ENCODE measurements at regions not wholly inside any gene's neighbourhood (a gene's known extent, or its start where the extent isn't known, plus 50 kb on each side); places are given as distances from the start of the nearest gene placed in this dataset.

DNA sequence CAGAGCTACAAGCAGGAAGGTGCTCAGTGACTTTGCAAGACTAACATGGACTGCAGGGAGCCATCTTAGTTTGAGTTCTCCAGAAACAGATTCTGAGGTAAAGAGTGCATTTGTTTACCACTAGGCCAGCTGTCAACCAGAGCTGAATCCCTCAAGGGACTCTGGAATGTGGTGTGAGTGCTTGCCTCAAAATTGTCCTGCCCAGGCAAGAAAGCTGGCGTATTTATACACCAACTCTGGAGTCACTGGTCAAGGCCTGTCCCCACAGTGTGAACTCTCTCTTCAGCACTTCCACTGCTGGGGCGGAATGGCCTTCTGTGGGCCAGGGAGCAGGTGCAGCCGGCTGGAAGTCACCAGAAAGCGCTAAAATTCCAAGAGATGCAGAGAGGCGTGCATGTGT is 139.2 kb upstream of the TBCA start:
- no peak overlapping the region for H3K4me3 ChIP-seq
- H3K36me3 ChIP-seq: no peaks in the 10 kb centered on the region
- no peak overlapping the region for H3K27ac ChIP-seq
- WGBS, 2 donors: 95% methylated on average over 5 of the region's 5 CpGs
- DNase-seq: no peak
- H3K4me1 ChIP-seq: no peaks in the 10 kb centered on the region
- H3K27me3 ChIP-seq: peaks cover 0 to 6% (median 0%) of the 10 kb centered on the region in 3 donors
- TF ChIP-seq EP300 (IDR thresholded peaks at IDR 0.05): no peak
- no peak for TF ChIP-seq POLR2AphosphoS5 (IDR thresholded peaks at IDR 0.05)
- no peak for TF ChIP-seq POLR2A (IDR thresholded peaks at IDR 0.05)
- TF ChIP-seq, protein P1, sequence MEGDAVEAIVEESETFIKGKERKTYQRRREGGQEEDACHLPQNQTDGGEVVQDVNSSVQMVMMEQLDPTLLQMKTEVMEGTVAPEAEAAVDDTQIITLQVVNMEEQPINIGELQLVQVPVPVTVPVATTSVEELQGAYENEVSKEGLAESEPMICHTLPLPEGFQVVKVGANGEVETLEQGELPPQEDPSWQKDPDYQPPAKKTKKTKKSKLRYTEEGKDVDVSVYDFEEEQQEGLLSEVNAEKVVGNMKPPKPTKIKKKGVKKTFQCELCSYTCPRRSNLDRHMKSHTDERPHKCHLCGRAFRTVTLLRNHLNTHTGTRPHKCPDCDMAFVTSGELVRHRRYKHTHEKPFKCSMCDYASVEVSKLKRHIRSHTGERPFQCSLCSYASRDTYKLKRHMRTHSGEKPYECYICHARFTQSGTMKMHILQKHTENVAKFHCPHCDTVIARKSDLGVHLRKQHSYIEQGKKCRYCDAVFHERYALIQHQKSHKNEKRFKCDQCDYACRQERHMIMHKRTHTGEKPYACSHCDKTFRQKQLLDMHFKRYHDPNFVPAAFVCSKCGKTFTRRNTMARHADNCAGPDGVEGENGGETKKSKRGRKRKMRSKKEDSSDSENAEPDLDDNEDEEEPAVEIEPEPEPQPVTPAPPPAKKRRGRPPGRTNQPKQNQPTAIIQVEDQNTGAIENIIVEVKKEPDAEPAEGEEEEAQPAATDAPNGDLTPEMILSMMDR (IDR thresholded peaks at IDR 0.05): no peak
- intact Hi-C loops (cut with DNase I): no loop called here
- H3K9me3 ChIP-seq: peaks cover 0 to 2% (median 0%) of the 10 kb centered on the region in 4 donors

DNA sequence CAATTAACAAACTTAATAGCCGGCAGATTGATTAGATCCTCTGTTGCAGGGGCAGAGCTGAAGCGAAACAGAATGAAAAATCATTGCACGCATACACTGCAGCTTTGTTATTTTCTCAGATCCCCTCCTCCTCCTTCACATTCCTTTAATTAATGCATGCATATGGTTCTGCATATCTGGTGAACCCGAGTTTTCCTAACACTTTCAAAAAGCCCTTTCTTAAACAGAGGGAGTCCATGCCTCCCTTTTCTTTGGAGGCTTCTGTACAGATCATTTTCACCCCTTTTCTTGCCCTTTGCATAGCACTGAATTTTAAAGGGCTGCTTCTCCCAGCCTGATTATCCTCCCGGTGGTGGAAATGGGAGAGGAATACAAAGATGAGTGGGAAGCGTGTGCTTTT is 136.6 kb upstream of the TBCA start:
- Histone ChIP-seq H3K4me3 (no peak overlapping the region), H3K36me3 (no peaks in the 10 kb centered on the region), H3K27ac (no peak overlapping the region), H3K9me3 (peaks cover 0 to 2% (median 0%) of the 10 kb centered on the region in 4 donors), H3K27me3 (peaks cover 0 to 6% (median 0%) of the 10 kb centered on the region in 3 donors), H3K4me1 (no peaks in the 10 kb centered on the region)
- intact Hi-C loops (cut with DNase I): no loop called here
- TF ChIP-seq, protein P1 (IDR thresholded peaks at IDR 0.05): no peak
- TF ChIP-seq EP300 (IDR thresholded peaks at IDR 0.05): no peak
- TF ChIP-seq POLR2A (IDR thresholded peaks at IDR 0.05): no peak
- TF ChIP-seq POLR2AphosphoS5 (IDR thresholded peaks at IDR 0.05): no peak
- WGBS, 2 donors: 63 to 65% methylated on average over 6 of the region's 6 CpGs
- DNase-seq: no peak

DNA sequence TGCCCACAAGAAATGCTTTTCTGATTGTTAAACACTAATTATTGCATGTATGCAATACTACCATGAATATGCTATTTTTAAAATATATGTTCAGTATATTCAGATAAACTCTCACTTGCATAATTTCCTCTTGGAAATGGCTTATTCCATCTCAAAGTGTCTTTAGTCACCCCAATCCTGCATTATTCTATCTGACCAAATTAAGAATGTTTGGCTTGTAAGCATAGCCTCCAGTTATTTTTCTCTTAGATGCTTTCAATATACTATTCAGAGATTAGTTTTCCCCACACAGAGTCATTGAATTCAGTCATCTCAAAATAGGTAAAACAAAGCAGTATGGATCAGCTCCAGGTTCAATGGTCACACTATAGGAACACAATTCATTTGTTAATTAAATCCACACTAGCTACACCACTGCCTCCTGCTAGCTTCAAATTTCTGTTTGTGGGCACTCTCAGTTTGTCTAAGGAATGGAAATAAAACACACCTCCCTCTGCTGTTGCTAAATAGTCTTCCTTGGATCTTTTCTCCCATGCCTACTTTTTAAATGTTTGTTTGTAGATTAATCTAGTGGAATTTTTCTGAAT is 134.6 kb upstream of the TBCA start:
- no peak overlapping the region for H3K4me3 ChIP-seq
- no peak for DNase-seq
- H3K27me3 ChIP-seq: peaks cover 0 to 6% (median 0%) of the 10 kb centered on the region in 3 donors
- H3K36me3 ChIP-seq: no peaks in the 10 kb centered on the region
- no peak overlapping the region for H3K27ac ChIP-seq
- TF ChIP-seq EP300 (IDR thresholded peaks at IDR 0.05) (no peak), POLR2A (IDR thresholded peaks at IDR 0.05) (no peak), POLR2AphosphoS5 (IDR thresholded peaks at IDR 0.05) (no peak)
- TF ChIP-seq, protein P1 (IDR thresholded peaks at IDR 0.05): no peak
- peaks cover 0 to 2% (median 0%) of the 10 kb centered on the region in 4 donors for H3K9me3 ChIP-seq
- intact Hi-C loops (cut with DNase I): no loop called here
- no peaks in the 10 kb centered on the region for H3K4me1 ChIP-seq

DNA sequence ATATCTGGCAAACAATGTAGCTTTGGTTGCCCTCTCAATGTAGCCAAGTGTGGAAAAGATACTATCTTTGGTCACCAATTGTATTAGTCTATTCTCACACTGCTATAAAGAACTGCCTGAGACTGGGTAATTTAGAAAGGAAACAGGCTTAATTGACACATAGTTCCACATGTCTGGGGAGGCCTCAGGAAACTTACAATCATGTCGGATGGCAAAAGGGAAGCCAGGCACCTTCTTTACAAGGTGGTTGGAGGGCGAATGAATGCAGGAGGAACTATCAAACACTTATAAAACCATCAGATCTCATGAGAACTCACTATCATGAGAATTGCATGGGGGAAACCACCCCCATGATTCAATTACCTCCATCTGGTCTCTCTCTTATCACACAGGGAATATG is 133.1 kb upstream of the TBCA start:
- Histone ChIP-seq H3K9me3 (peaks cover 0 to under 1% (median 0%) of the 10 kb centered on the region in 4 donors), H3K4me3 (no peak overlapping the region), H3K4me1 (no peaks in the 10 kb centered on the region), H3K36me3 (no peaks in the 10 kb centered on the region), H3K27me3 (peaks cover 0 to 6% (median 0%) of the 10 kb centered on the region in 3 donors), H3K27ac (no peak overlapping the region)
- DNase-seq: no peak
- intact Hi-C loops (cut with DNase I): no loop called here
- 89 to 91% methylated on average over 2 of the region's 2 CpGs for WGBS, 2 donors
- TF ChIP-seq, protein P1 (IDR thresholded peaks at IDR 0.05): no peak
- TF ChIP-seq POLR2AphosphoS5 (IDR thresholded peaks at IDR 0.05) (no peak), POLR2A (IDR thresholded peaks at IDR 0.05) (no peak), EP300 (IDR thresholded peaks at IDR 0.05) (no peak)

DNA sequence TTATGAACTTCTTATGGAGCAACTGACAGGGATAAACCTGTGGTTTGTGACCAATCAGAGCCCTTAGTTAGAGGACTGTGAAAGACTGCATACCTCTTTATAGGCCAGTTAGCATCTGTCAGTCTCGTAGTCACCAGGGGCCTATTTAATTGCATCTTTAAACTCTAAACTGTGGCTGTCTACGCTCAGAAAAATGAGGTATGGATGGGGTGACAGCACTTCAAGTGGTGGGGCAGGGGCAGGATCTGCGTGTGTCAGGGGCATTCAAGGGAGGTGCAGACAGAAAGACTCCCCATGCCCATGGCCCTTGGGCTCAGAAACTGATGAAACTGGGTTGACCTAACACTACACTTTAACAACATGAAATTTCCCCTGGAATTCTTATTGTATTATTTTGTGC is 132.6 kb upstream of the TBCA start:
- intact Hi-C loops (cut with DNase I): no loop called here
- Histone ChIP-seq H3K27ac (no peak overlapping the region), H3K36me3 (no peaks in the 10 kb centered on the region), H3K4me1 (no peaks in the 10 kb centered on the region), H3K9me3 (no peaks in the 10 kb centered on the region), H3K27me3 (peaks cover 0 to 6% (median 0%) of the 10 kb centered on the region in 3 donors), H3K4me3 (no peak overlapping the region)
- TF ChIP-seq EP300 (IDR thresholded peaks at IDR 0.05): no peak
- no peak for TF ChIP-seq POLR2AphosphoS5 (IDR thresholded peaks at IDR 0.05)
- TF ChIP-seq, protein P1 (IDR thresholded peaks at IDR 0.05): no peak
- TF ChIP-seq POLR2A (IDR thresholded peaks at IDR 0.05): no peak
- WGBS, 2 donors: 79 to 81% methylated on average over 3 of the region's 3 CpGs
- DNase-seq: no peak

All from sigmoid colon (tissue), 6 donors.